A549 (cell line): ENCODE measurements at regions not wholly inside any gene's neighbourhood (a gene's known extent, or its start where the extent isn't known, plus 50 kb on each side); places are given as distances from the start of the nearest gene placed in this dataset.
A peak's percentile ranks its signal among the peaks of the same experiment; 100 is the strongest.

Experiments used
- ATAC-seq, 2 experiments: fragments of 200-7000 bp in 1 of 2; fragments of >200 bp in 1 of 2; cut with Nextera tagmentation in 1 of 2; cut with Tn5 transposase in 1 of 2; 3 replicates each; pipeline versions ENCODE4 v1.8.0 to v1.9.1; 2018 to 2020; ENCODE audit warnings: mild to moderate bottlenecking in 1 of 2, moderate library complexity in 1 of 2
- CTCF ChIA-PET: fragments of 300-600 bp; sonication (Branson Sonifier 250); formaldehyde crosslinking; extraction: SDS; loops from one replicate; lab custom pipeline; 2021; ENCODE audit warnings: antibody characterized with exemption, inconsistent platforms; lab: Yijun Ruan, JAX
- POLR2A ChIA-PET: fragments of 350-600 bp; formaldehyde crosslinking; extraction: SDS; loops from one replicate; lab custom pipeline; 2021; ENCODE audit warnings: antibody characterized with exemption, inconsistent platforms; lab: Yijun Ruan, JAX
- DNase-seq, 2 experiments: peaks; one replicate each; pipeline versions ENCODE4 v3.0.0 to v3.0.0-alpha.2; 2011 to 2016; ENCODE audit warnings: low read depth in 1 of 2, low spot score in 1 of 2
- FAIRE-seq: peaks from 2 replicates; lab custom pipeline; 2011; peaks lifted over from hg19 to GRCh38; lab: Jason Lieb, UNC
- H3K27ac ChIP-seq, 2 experiments: fragments of >200 bp; sonication (Bioruptor Twin); formaldehyde crosslinking; 3 replicates each; pipeline ENCODE4 v1.5.1; 2016 to 2017
- H3K4me1 ChIP-seq: fragments of >200 bp; sonication (Bioruptor Twin); formaldehyde crosslinking; 3 replicates; pipeline ENCODE4 v1.6.1; 2016
- H3K4me2 ChIP-seq: fragments of >200 bp; sonication (Bioruptor Twin); formaldehyde crosslinking; 3 replicates; pipeline ENCODE4 v1.6.1; 2016
- H3K4me3 ChIP-seq: fragments of >200 bp; sonication (Bioruptor Twin); formaldehyde crosslinking; 3 replicates; pipeline ENCODE4 v1.5.1; 2016
- H3K9me3 ChIP-seq: fragments of >200 bp; sonication (Bioruptor Twin); formaldehyde crosslinking; 3 replicates; pipeline ENCODE4 v1.6.1; 2016
- BHLHE40 ChIP-seq: IDR thresholded peaks from 2 replicates; pipeline ENCODE4 v1.6.1; 2012; ENCODE audit warnings: low read depth, low read length, inconsistent platforms
- EHF ChIP-seq: fragments of 250-450 bp; sonication (Bioruptor Pico); IDR thresholded peaks from 2 replicates; pipeline ENCODE4 v1.5.0; 2020; ENCODE audit warnings: mild to moderate bottlenecking
- EHMT2 ChIP-seq: fragments of 200-600 bp; sonication (generic); IDR thresholded peaks from 2 replicates; pipeline ENCODE4 v1.6.1; 2016; ENCODE audit warnings: antibody characterized with exemption, low read depth, mild to moderate bottlenecking, moderate library complexity
- FOSB ChIP-seq: fragments of 250-450 bp; sonication (Bioruptor Pico); IDR thresholded peaks from 2 replicates; pipeline ENCODE4 v1.5.0; 2020; ENCODE audit warnings: mild to moderate bottlenecking, moderate library complexity
- HDAC2 ChIP-seq: fragments of 200-600 bp; sonication (generic); IDR thresholded peaks from 2 replicates; pipeline ENCODE4 v1.6.1; 2016
- HOXA7 ChIP-seq: fragments of 250-450 bp; sonication (Bioruptor Pico); IDR thresholded peaks from 2 replicates; pipeline ENCODE4 v1.5.0; 2020; ENCODE audit warnings: mild to moderate bottlenecking, moderate library complexity
- KDM1A ChIP-seq: fragments of 200-600 bp; sonication (generic); IDR thresholded peaks from 2 replicates; pipeline ENCODE4 v1.6.1; 2016; ENCODE audit warnings: low read depth, mild to moderate bottlenecking
- KDM5A ChIP-seq: fragments of 200-600 bp; sonication (generic); IDR thresholded peaks from 2 replicates; pipeline ENCODE4 v1.6.1; 2016; ENCODE audit warnings: antibody characterized with exemption, mild to moderate bottlenecking
- MAFK ChIP-seq: fragments of 450-650 bp; IDR thresholded peaks from 2 replicates; pipeline ENCODE4 v1.6.1; 2014; ENCODE audit not compliant: partially characterized antibody
- MAZ ChIP-seq: fragments of 150-350 bp; IDR thresholded peaks from 2 replicates; pipeline ENCODE4 v1.6.1; 2014; ENCODE audit warnings: antibody characterized with exemption, low read depth, low read length, borderline replicate concordance
- NPAS2 ChIP-seq: fragments of 250-450 bp; sonication (Bioruptor Pico); IDR thresholded peaks from 2 replicates; pipeline ENCODE4 v1.8.0; 2022; ENCODE audit warnings: mild to moderate bottlenecking, moderate library complexity, borderline replicate concordance
- PHF8 ChIP-seq: fragments of 200-600 bp; sonication (generic); IDR thresholded peaks from 2 replicates; pipeline ENCODE4 v1.6.1; 2016; ENCODE audit warnings: low read depth, mild to moderate bottlenecking, antibody characterized with exemption, moderate library complexity, borderline replicate concordance
- RAD21 ChIP-seq, 2 experiments: fragments of >200 bp in 1 of 2; sonication (Bioruptor Twin) in 1 of 2; formaldehyde crosslinking in 1 of 2; IDR thresholded peaks in 1 of 2; conservative IDR thresholded peaks in 1 of 2; 2 replicates in 1 of 2; 3 replicates in 1 of 2; pipeline ENCODE4 v1.6.1; 2012 to 2018; ENCODE audit warnings: inconsistent platforms in 1 of 2
- RARB ChIP-seq: fragments of 250-450 bp; sonication (Bioruptor Pico); IDR thresholded peaks from 2 replicates; pipeline ENCODE4 v1.8.0; 2021; ENCODE audit warnings: mild to moderate bottlenecking, moderate library complexity
- RCOR1 ChIP-seq: fragments of 150-350 bp; IDR thresholded peaks from 2 replicates; pipeline ENCODE4 v1.6.1; 2014; ENCODE audit warnings: antibody characterized with exemption, low read length, low read depth
- RFX5 ChIP-seq: fragments of 450-650 bp; IDR thresholded peaks from 2 replicates; pipeline ENCODE4 v1.7.1; 2014; ENCODE audit warnings: antibody characterized with exemption, mild to moderate bottlenecking, moderate library complexity
- SMC3 ChIP-seq: fragments of >200 bp; sonication (Bioruptor Twin); formaldehyde crosslinking; IDR thresholded peaks from 3 replicates; pipeline ENCODE4 v1.6.1; 2018; ENCODE audit warnings: inconsistent platforms
- TP53 ChIP-seq: fragments of 250-450 bp; sonication (Bioruptor Pico); IDR thresholded peaks from 2 replicates; pipeline ENCODE4 v1.5.0; 2021; ENCODE audit warnings: mild to moderate bottlenecking, moderate library complexity
- ZFP36 ChIP-seq: fragments of 450-650 bp; IDR thresholded peaks from 2 replicates; pipeline ENCODE4 v1.6.1; 2014; ENCODE audit warnings: borderline replicate concordance; ENCODE audit not compliant: partially characterized antibody
- ZSCAN20 ChIP-seq: fragments of 250-450 bp; sonication (Bioruptor Pico); IDR thresholded peaks from 2 replicates; pipeline ENCODE4 v1.8.0; 2022; ENCODE audit warnings: mild to moderate bottlenecking, moderate library complexity
- WGBS: methylation state at CpG from one replicate; pipeline ENCODE4 v1.1.6; 2017; ENCODE audit errors: missing lambda C conversion rate; 5-methylcytosine and 5-hydroxymethylcytosine counted together
- TF ChIP-seq, protein P1 (sequence below): IDR thresholded peaks from 2 replicates; pipeline ENCODE4 v1.6.1; 2012; ENCODE audit warnings: low read depth, borderline replicate concordance
- TF ChIP-seq, protein P2 (sequence below): fragments of >200 bp; sonication (Bioruptor Twin); formaldehyde crosslinking; IDR thresholded peaks from 3 replicates; pipeline ENCODE4 v1.6.1; 2016
- TF ChIP-seq, protein P3 (sequence below): fragments of >200 bp; sonication (Bioruptor Twin); formaldehyde crosslinking; IDR thresholded peaks from 2 replicates; pipeline ENCODE4 v1.6.1; 2016
- TF ChIP-seq, protein P4 (sequence below): fragments of 450-650 bp; IDR thresholded peaks from 2 replicates; pipeline ENCODE4 v1.6.1; 2014; ENCODE audit warnings: antibody characterized with exemption

DNA sequence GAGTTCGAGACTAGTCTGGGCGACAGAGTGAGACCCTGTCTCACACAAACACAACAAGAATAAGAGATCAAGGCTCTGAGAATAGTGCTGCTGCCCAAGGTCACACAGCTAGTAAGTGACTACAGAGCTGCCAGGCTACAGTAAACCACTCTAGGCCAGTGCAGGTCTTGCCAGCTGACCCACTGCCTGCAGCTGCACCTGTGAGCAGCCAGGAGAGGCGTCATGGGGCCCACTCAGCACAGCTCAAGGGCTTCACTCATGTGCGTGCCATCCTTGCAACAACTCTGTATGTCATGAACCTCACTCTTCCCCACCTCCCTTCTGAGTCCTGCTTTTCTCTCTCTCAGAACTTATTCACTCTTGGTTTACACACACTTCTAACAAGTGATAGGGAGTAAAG lies 176.7 kb downstream of the SMAD6 start:
- POLR2A ChIA-PET = no interaction called here
- 82% methylated on average over 4 of the region's 4 CpGs for WGBS
- Histone ChIP-seq H3K4me1 (peaks cover 32% of the 10 kb centered on the region), H3K4me2 (no peak overlapping the region)
- ATAC-seq = no peak
- TF ChIP-seq PHF8 = no peak
- no peak for TF ChIP-seq KDM1A
- no peak for TF ChIP-seq ZFP36
- TF ChIP-seq, protein P1, sequence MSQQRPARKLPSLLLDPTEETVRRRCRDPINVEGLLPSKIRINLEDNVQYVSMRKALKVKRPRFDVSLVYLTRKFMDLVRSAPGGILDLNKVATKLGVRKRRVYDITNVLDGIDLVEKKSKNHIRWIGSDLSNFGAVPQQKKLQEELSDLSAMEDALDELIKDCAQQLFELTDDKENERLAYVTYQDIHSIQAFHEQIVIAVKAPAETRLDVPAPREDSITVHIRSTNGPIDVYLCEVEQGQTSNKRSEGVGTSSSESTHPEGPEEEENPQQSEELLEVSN = no peak
- no peak for TF ChIP-seq NPAS2
- TF ChIP-seq, protein P2, sequence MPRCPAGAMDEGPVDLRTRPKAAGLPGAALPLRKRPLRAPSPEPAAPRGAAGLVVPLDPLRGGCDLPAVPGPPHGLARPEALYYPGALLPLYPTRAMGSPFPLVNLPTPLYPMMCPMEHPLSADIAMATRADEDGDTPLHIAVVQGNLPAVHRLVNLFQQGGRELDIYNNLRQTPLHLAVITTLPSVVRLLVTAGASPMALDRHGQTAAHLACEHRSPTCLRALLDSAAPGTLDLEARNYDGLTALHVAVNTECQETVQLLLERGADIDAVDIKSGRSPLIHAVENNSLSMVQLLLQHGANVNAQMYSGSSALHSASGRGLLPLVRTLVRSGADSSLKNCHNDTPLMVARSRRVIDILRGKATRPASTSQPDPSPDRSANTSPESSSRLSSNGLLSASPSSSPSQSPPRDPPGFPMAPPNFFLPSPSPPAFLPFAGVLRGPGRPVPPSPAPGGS = no peak
- no peak for TF ChIP-seq RARB (CRISPR knock-in tag)
- TF ChIP-seq HDAC2 = no peak
- TF ChIP-seq, all 56 proteins: peak for 0
- Histone ChIP-seq H3K4me3 (no peak overlapping the region), H3K9me3 (no peaks in the 10 kb centered on the region), H3K27ac (peak overlapping the region in 1 of 2 experiments; percentile 64; a peak in 3 of 6 replicates)
- CTCF ChIA-PET = interaction anchor here (1.1 to 6.3 kb wide), 3 partner anchors 15 to 105 kb away, joined by 3 to 42 read pairs (median 5); no protein-coding TSS in a partner anchor
- no peak for DNase-seq
- peak; percentile 43 for FAIRE-seq

DNA sequence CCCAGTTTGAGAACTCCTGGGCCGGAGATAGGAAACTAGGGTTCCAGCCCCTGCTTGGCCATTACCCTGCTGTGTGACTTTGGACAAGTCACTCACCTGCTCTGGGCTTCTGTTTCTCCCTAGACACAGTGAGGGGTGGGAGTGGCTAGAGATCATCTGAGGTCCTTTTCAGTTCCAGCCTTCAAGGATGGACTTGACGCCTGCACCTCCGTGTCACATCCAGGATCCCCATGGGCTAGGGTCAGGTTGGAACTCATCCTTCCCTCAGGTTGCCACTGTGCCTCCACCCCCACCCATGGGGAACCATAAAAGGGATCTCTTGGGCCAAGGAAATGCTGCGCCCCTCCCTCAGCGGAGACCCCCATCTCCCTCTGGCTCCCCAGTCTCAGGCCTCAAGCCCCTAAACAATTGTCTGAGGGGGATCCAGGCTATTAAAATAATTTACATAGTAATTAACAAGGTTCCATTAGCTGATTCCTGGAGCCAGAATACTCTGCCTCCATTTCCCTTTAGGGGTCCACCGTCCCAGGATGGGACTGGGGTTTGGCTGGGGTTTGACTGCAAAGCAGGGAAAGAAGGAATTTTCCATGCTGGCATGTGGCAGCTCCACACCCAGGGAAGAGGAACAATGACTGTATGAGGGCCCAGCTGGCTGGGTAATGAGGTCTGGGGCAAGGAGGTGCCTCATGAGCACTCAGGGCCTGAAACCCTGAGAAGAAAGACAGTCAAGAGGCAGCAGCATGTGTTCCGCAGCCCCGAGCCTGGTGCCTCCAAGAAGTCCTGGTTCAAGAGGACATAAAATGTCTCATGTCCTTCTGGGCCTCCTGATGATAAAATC lies 177.7 kb downstream of the SMAD6 start:
- 90% methylated on average over 8 of the region's 8 CpGs for WGBS
- ATAC-seq (no peak), DNase-seq (no peak), FAIRE-seq (peak; percentile 18)
- Histone ChIP-seq H3K9me3 (no peaks in the 10 kb centered on the region), H3K27ac (peak overlapping the region; percentile 31 to 89; a peak in 5 of 6 replicates), H3K4me3 (no peak overlapping the region), H3K4me1 (peaks cover 42% of the 10 kb centered on the region), H3K4me2 (no peak overlapping the region)
- TF ChIP-seq TP53 (CRISPR knock-in tag) (no peak), ZFP36 (peak; percentile 44), KDM1A (peak; percentile 44; the same call in 1 of the 2 replicates)
- TF ChIP-seq, protein P3, sequence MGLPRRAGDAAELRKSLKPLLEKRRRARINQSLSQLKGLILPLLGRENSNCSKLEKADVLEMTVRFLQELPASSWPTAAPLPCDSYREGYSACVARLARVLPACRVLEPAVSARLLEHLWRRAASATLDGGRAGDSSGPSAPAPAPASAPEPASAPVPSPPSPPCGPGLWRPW = no peak
- CTCF ChIA-PET = interaction anchor here (1.1 to 5.1 kb wide), 7 partner anchors 8 to 106 kb away, joined by 3 to 34 read pairs (median 6); no protein-coding TSS in a partner anchor
- POLR2A ChIA-PET = no interaction called here

DNA sequence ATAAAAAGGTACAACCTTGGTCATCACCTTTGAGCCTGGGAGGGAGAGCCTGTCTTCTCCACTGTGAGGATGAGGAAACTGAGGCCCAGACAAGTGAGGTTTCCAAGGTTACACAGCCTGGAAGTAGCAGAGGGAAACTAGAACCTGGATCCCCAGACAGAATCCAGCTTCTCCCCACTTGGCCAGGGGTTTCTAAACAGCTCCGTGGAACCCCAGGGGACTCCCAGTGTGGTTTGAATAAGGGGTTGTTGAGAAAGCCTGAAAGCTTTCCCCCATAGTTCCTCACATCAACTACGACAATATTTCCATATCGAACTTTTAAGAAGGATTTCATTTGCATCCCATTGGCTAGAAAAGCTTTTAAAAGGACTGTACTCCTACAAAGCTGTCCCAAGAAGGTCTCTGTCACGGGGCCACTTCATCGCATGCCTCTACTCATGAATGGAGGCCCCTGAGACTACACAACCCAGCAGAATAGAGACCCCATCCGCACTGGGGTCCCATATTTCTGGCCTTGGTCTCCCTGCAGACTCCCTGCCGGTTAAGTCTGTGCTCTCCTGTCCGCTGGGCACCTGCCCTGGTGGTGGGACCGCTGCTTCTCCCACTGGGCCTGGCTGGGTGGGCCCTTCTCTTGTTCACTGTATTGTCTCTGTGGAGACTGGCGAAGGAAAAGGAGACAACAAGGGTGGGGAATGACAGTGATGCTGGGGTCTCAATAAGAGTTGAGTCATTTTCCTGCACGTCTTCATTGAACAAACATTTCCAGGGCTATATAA lies 178.5 kb downstream of the SMAD6 start:
- DNase-seq (no peak), FAIRE-seq (no peak), ATAC-seq (no peak)
- no peak overlapping the region for H3K4me3 ChIP-seq
- WGBS = 94% methylated on average over 11 of the region's 11 CpGs
- no peak overlapping the region for H3K4me2 ChIP-seq
- peaks cover 2% of the 10 kb centered on the region; the same call in 1 of the 3 replicates for H3K9me3 ChIP-seq
- peak overlapping the region; percentile 31 to 89; a peak in 5 of 6 replicates for H3K27ac ChIP-seq
- CTCF ChIA-PET = interaction anchor here (0.6 to 5.1 kb wide), 7 partner anchors 9 to 31 kb away, joined by 3 to 34 read pairs (median 6); no protein-coding TSS in a partner anchor
- POLR2A ChIA-PET = no interaction called here
- no peak for TF ChIP-seq RAD21 (conservative IDR thresholded peaks at IDR 0.05 in 1 of 2, IDR thresholded peaks at IDR 0.05 in 1 of 2)
- TF ChIP-seq, protein P2 = no peak
- no peak for TF ChIP-seq ZSCAN20
- TF ChIP-seq RFX5 = no peak
- TF ChIP-seq MAZ = no peak
- no peak for TF ChIP-seq HOXA7
- TF ChIP-seq FOSB (CRISPR knock-in tag) = no peak
- TF ChIP-seq RCOR1 = no peak
- TF ChIP-seq, protein P4, sequence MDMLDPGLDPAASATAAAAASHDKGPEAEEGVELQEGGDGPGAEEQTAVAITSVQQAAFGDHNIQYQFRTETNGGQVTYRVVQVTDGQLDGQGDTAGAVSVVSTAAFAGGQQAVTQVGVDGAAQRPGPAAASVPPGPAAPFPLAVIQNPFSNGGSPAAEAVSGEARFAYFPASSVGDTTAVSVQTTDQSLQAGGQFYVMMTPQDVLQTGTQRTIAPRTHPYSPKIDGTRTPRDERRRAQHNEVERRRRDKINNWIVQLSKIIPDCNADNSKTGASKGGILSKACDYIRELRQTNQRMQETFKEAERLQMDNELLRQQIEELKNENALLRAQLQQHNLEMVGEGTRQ = no peak
- no peak for TF ChIP-seq BHLHE40
- TF ChIP-seq SMC3 = no peak
- TF ChIP-seq PHF8 = no peak
- TF ChIP-seq, protein P1 = no peak
- TF ChIP-seq EHMT2 = no peak
- no peak for TF ChIP-seq EHF (CRISPR knock-in tag)
- TF ChIP-seq, protein P3 = no peak
- TF ChIP-seq MAFK = no peak
- TF ChIP-seq KDM5A = no peak
- H3K4me1 ChIP-seq = peaks cover 44% of the 10 kb centered on the region
